Caco-2 (cell line): ENCODE measurements at regions not wholly inside any gene's neighbourhood (a gene's known extent, or its start where the extent isn't known, plus 50 kb on each side); places are given as distances from the start of the nearest gene placed in this dataset.

Experiments
- BruUV-seq: library from RNA; stranded (reverse); fragments of 400-500 nt; replicated peaks from 2 replicates; lab custom pipeline; 2021; lab: Mats Ljungman, UMichigan
- CTCF ChIA-PET: fragments of 300-600 bp; sonication (Branson Sonifier 250); formaldehyde crosslinking; loops from one replicate; lab custom pipeline; 2022; ENCODE audit warnings: antibody characterized with exemption; lab: Charles Lee
- POLR2A ChIA-PET: fragments of 300-600 bp; sonication (Branson Sonifier 250); formaldehyde crosslinking; loops from one replicate; lab custom pipeline; 2022; ENCODE audit warnings: antibody characterized with exemption; lab: Charles Lee
- DNase-seq, 2 experiments: peaks; one replicate each; pipeline versions ENCODE4 v3.0.0 to v3.0.0-alpha.2; 2020 to 2022
- H3K27me3 ChIP-seq: replicated peaks from 2 replicates; pipeline ENCODE4 v1.6.0; 2011; ENCODE audit warnings: low read length; ENCODE audit not compliant: control insufficient read depth, insufficient read depth
- H3K36me3 ChIP-seq: 2 replicates; pipeline ENCODE4 v1.5.1; 2011; ENCODE audit warnings: low read length; ENCODE audit not compliant: control insufficient read depth, insufficient read depth
- H3K4me1 ChIP-seq: fragments of 250-450 bp; sonication (Bioruptor Pico); 2 replicates; pipeline ENCODE4 v1.5.1; 2020; ENCODE audit warnings: mild to moderate bottlenecking
- H3K4me3 ChIP-seq: 2 replicates; pipeline ENCODE4 v1.5.1; 2011; ENCODE audit warnings: low read depth, mild to moderate bottlenecking, control low read depth, low read length
- H3K9me3 ChIP-seq: fragments of 250-450 bp; sonication (Bioruptor Pico); 2 replicates; pipeline ENCODE4 v1.5.1; 2020; ENCODE audit warnings: mild to moderate bottlenecking, moderate library complexity
- H3K27ac Mint-ChIP-seq: one replicate; pipeline ENCODE4 v1.8.0; 2022; ENCODE audit warnings: mixed read lengths; ENCODE audit not compliant: unreplicated experiment
- H3K27me3 Mint-ChIP-seq: one replicate; pipeline ENCODE4 v1.8.0; 2022; ENCODE audit warnings: mixed read lengths; ENCODE audit not compliant: insufficient read depth, unreplicated experiment
- H3K36me3 Mint-ChIP-seq: one replicate; pipeline ENCODE4 v1.8.0; 2022; ENCODE audit warnings: mild to moderate bottlenecking, mixed read lengths; ENCODE audit not compliant: insufficient read depth, unreplicated experiment
- H3K4me1 Mint-ChIP-seq: one replicate; pipeline ENCODE4 v1.8.0; 2022; ENCODE audit warnings: low read depth, mixed read lengths; ENCODE audit not compliant: unreplicated experiment
- H3K4me3 Mint-ChIP-seq: one replicate; pipeline ENCODE4 v1.8.0; 2022; ENCODE audit warnings: mild to moderate bottlenecking, moderate library complexity, mixed read lengths; ENCODE audit not compliant: unreplicated experiment
- H3K9me3 Mint-ChIP-seq: one replicate; pipeline ENCODE4 v1.8.0; 2022; ENCODE audit warnings: mixed read lengths; ENCODE audit not compliant: unreplicated experiment
- CTCF ChIP-seq, 2 experiments: fragments of 200-600 bp in 1 of 2; IDR thresholded peaks; 1 replicate in 1 of 2; 2 replicates in 1 of 2; pipeline versions ENCODE4 v1.5.1 to v1.8.0; 2011 to 2022; ENCODE audit warnings: antibody characterized with exemption in 1 of 2, control low read depth in 1 of 2, inconsistent platforms in 1 of 2, low read depth in 1 of 2, low read length in 1 of 2, mild to moderate bottlenecking in 1 of 2, moderate library complexity in 1 of 2; ENCODE audit not compliant: insufficient read depth in 1 of 2, severe bottlenecking in 1 of 2, unreplicated experiment in 1 of 2
- intact Hi-C: fragments of 100-400 bp; cut with micrococcal nuclease; formaldehyde crosslinking; loops from one replicate; pipeline ENCODE4 v1.10.0; 2022; ENCODE audit not compliant: unreplicated experiment

- Histone ChIP-seq H3K9me3 (no peaks in the 10 kb centered on the region), H3K36me3 (no peaks in the 10 kb centered on the region), H3K27me3 (no peaks in the 10 kb centered on the region; the same call in 1 of the 2 replicates), H3K4me1 (no peaks in the 10 kb centered on the region), H3K4me3 (no peak overlapping the region)
- BruUV-seq, result no TSS peak
- Mint-ChIP-seq H3K27me3 (no peaks in the 10 kb centered on the region), H3K27ac (no peak overlapping the region), H3K36me3 (no peaks in the 10 kb centered on the region), H3K4me1 (no peaks in the 10 kb centered on the region), H3K9me3 (no peaks in the 10 kb centered on the region), H3K4me3 (no peak overlapping the region)
- intact Hi-C loops, result no loop called here
- no peak for DNase-seq
- POLR2A ChIA-PET, result no interaction called here
- CTCF ChIA-PET, result no interaction called here
- TF ChIP-seq CTCF (IDR thresholded peaks at IDR 0.05; ENCODE audit: insufficient read depth in 1 of 2, low read depth in 1 of 2, low read length in 1 of 2, severe bottlenecking in 1 of 2, unreplicated experiment in 1 of 2), result no peak
Measured at GRCh38 chr15:85986116-85986515, 93.6 kb upstream of the AGBL1 start.

- ChIA-PET CTCF (no interaction called here), POLR2A (no interaction called here)
- DNase-seq, result no peak
- H3K9me3 Mint-ChIP-seq, result no peaks in the 10 kb centered on the region
- intact Hi-C loops, result no loop called here
- no peaks in the 10 kb centered on the region for H3K4me1 Mint-ChIP-seq
- BruUV-seq, result no TSS peak
- TF ChIP-seq CTCF (IDR thresholded peaks at IDR 0.05; ENCODE audit: insufficient read depth in 1 of 2, low read depth in 1 of 2, low read length in 1 of 2, severe bottlenecking in 1 of 2, unreplicated experiment in 1 of 2), result no peak
- H3K4me3 ChIP-seq, result no peak overlapping the region
- no peaks in the 10 kb centered on the region; the same call in 1 of the 2 replicates for H3K27me3 ChIP-seq
- no peak overlapping the region for H3K27ac Mint-ChIP-seq
- no peaks in the 10 kb centered on the region for H3K36me3 ChIP-seq
- no peaks in the 10 kb centered on the region for H3K4me1 ChIP-seq
- no peaks in the 10 kb centered on the region for H3K9me3 ChIP-seq
- H3K36me3 Mint-ChIP-seq, result no peaks in the 10 kb centered on the region
- no peak overlapping the region for H3K4me3 Mint-ChIP-seq
- no peaks in the 10 kb centered on the region for H3K27me3 Mint-ChIP-seq
Measured at GRCh38 chr15:85986741-85987140, 92.9 kb upstream of the AGBL1 start.

GRCh38 chr15:85988741-85989140 is 90.9 kb upstream of the AGBL1 start:
- Histone ChIP-seq H3K9me3 (no peaks in the 10 kb centered on the region), H3K36me3 (no peaks in the 10 kb centered on the region), H3K27me3 (no peaks in the 10 kb centered on the region; the same call in 1 of the 2 replicates), H3K4me3 (no peak overlapping the region), H3K4me1 (no peaks in the 10 kb centered on the region)
- intact Hi-C loops, result no loop called here
- no peak for DNase-seq
- Mint-ChIP-seq H3K9me3 (no peaks in the 10 kb centered on the region), H3K4me3 (no peak overlapping the region), H3K4me1 (no peaks in the 10 kb centered on the region), H3K27ac (no peak overlapping the region), H3K36me3 (no peaks in the 10 kb centered on the region), H3K27me3 (peaks cover 3% of the 10 kb centered on the region)
- ChIA-PET CTCF (no interaction called here), POLR2A (no interaction called here)
- no peak for TF ChIP-seq CTCF (IDR thresholded peaks at IDR 0.05; ENCODE audit: insufficient read depth in 1 of 2, low read depth in 1 of 2, low read length in 1 of 2, severe bottlenecking in 1 of 2, unreplicated experiment in 1 of 2)
- BruUV-seq, result no TSS peak
